RWPE2 (cell line): ENCODE measurements at regions not wholly inside any gene's neighbourhood (a gene's known extent, or its start where the extent isn't known, plus 50 kb on each side); places are given as distances from the start of the nearest gene placed in this dataset.

Experiments
- ATAC-seq: fragments of 200-7000 bp; cut with Tn5 transposase; 3 replicates; pipeline ENCODE4 v1.9.1; 2021; ENCODE audit warnings: low read depth
- DNase-seq: peaks from one replicate; pipeline ENCODE4 v3.0.0-alpha.2; 2020; ENCODE audit warnings: low spot score
- H3K27ac ChIP-seq: fragments of 450-650 bp; 2 replicates; pipeline ENCODE4 v1.5.1; 2017; ENCODE audit warnings: mild to moderate bottlenecking; ENCODE audit not compliant: poor library complexity, severe bottlenecking
- H3K27me3 ChIP-seq: fragments of 250-450 bp; sonication (Bioruptor Pico); 2 replicates; pipeline ENCODE4 v1.5.1; 2021; ENCODE audit warnings: mild to moderate bottlenecking, moderate library complexity; ENCODE audit not compliant: insufficient read depth, poor library complexity, severe bottlenecking
- H3K36me3 ChIP-seq: fragments of 250-450 bp; sonication (Bioruptor Pico); 2 replicates; pipeline ENCODE4 v1.5.1; 2020; ENCODE audit warnings: low read depth, mild to moderate bottlenecking, moderate library complexity
- H3K4me1 ChIP-seq: fragments of 250-450 bp; sonication (Bioruptor Pico); 2 replicates; pipeline ENCODE4 v1.5.1; 2021; ENCODE audit warnings: mild to moderate bottlenecking, moderate library complexity; ENCODE audit not compliant: insufficient read depth, poor library complexity, severe bottlenecking
- H3K4me3 ChIP-seq: fragments of 250-450 bp; sonication (Bioruptor Pico); 2 replicates; pipeline ENCODE4 v1.5.1; 2021; ENCODE audit warnings: mild to moderate bottlenecking, moderate library complexity; ENCODE audit not compliant: severe bottlenecking
- H3K9me3 ChIP-seq: fragments of 250-450 bp; sonication (Bioruptor Pico); 2 replicates; pipeline ENCODE4 v1.5.1; 2021; ENCODE audit warnings: mild to moderate bottlenecking, moderate library complexity; ENCODE audit not compliant: severe bottlenecking
- TF ChIP-seq, protein P1 (sequence below): fragments of 450-650 bp; IDR thresholded peaks from one replicate; pipeline ENCODE4 v1.5.1; 2017; ENCODE audit warnings: mild to moderate bottlenecking, moderate library complexity; ENCODE audit not compliant: poor library complexity, severe bottlenecking

DNA sequence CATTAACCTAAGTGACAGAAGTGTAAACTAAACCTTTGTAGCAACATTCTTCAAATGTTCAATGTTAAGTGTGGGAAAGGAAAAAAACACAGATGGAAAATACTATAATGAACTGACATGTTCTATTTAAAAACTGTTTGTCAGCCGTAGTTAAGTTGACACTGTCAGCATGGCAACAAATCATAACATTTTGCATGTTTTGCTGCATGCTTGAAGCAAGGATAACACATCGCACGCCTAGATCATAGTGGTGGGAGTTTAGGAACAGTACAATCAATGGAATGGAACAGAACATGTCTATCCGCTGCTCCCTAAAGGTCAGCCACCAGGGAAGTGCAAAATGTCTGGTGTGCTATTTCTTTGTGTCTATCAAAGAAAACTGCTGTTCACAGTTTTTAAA is 62.5 kb upstream of the ESRRG start:
- no peaks in the 10 kb centered on the region for H3K27me3 ChIP-seq
- no peaks in the 10 kb centered on the region for H3K9me3 ChIP-seq
- DNase-seq = no peak
- H3K27ac ChIP-seq = no peak overlapping the region
- H3K36me3 ChIP-seq = no peaks in the 10 kb centered on the region
- TF ChIP-seq, protein P1, sequence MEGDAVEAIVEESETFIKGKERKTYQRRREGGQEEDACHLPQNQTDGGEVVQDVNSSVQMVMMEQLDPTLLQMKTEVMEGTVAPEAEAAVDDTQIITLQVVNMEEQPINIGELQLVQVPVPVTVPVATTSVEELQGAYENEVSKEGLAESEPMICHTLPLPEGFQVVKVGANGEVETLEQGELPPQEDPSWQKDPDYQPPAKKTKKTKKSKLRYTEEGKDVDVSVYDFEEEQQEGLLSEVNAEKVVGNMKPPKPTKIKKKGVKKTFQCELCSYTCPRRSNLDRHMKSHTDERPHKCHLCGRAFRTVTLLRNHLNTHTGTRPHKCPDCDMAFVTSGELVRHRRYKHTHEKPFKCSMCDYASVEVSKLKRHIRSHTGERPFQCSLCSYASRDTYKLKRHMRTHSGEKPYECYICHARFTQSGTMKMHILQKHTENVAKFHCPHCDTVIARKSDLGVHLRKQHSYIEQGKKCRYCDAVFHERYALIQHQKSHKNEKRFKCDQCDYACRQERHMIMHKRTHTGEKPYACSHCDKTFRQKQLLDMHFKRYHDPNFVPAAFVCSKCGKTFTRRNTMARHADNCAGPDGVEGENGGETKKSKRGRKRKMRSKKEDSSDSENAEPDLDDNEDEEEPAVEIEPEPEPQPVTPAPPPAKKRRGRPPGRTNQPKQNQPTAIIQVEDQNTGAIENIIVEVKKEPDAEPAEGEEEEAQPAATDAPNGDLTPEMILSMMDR = no peak
- no peak for ATAC-seq
- no peak overlapping the region for H3K4me3 ChIP-seq
- no peaks in the 10 kb centered on the region for H3K4me1 ChIP-seq

DNA sequence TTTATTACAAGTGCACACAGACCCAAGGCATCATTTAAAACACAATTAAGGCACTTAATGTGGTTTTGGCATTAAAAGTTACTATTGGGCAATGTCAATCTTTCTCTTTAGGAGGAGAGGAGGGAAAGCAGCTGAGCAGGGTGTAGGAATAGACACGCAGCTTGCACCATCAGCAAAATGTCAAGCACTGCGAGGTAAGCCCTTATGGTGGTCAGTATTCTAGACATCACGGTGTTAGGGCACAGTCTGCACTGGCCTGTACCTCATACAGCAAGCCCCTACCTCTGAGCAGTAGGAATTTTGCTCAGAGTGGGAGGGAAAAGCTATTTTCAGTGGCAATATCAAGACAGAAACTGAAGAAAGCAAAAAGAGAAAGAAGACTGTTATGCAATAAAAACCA is 62.0 kb upstream of the ESRRG start:
- Histone ChIP-seq H3K27ac (no peak overlapping the region), H3K9me3 (no peaks in the 10 kb centered on the region), H3K4me1 (no peaks in the 10 kb centered on the region), H3K36me3 (no peaks in the 10 kb centered on the region), H3K4me3 (no peak overlapping the region), H3K27me3 (no peaks in the 10 kb centered on the region)
- TF ChIP-seq, protein P1 = no peak
- no peak for ATAC-seq
- no peak for DNase-seq

DNA sequence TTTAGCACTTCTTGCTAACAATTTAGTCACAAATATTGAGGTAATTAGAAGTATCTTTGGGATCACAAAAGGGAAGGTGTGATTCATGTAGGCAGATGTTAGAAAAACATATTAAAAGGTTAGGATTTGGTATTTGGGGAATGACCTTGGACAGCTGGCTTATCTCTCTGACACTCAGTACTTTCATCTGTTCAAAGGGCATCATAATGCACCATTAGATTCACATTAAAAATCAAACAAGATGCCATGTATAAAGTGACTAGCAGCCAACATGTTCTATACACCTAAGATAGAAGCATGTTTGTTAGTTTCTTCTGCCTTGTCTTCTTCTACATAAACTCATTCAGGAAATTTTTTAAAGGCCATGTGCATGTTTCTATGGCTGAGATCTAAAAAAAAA is 56.5 kb upstream of the ESRRG start:
- Histone ChIP-seq H3K27me3 (no peaks in the 10 kb centered on the region), H3K9me3 (no peaks in the 10 kb centered on the region), H3K27ac (no peak overlapping the region), H3K4me3 (no peak overlapping the region), H3K36me3 (no peaks in the 10 kb centered on the region), H3K4me1 (no peaks in the 10 kb centered on the region)
- DNase-seq = no peak
- no peak for ATAC-seq
- TF ChIP-seq, protein P1 = no peak

DNA sequence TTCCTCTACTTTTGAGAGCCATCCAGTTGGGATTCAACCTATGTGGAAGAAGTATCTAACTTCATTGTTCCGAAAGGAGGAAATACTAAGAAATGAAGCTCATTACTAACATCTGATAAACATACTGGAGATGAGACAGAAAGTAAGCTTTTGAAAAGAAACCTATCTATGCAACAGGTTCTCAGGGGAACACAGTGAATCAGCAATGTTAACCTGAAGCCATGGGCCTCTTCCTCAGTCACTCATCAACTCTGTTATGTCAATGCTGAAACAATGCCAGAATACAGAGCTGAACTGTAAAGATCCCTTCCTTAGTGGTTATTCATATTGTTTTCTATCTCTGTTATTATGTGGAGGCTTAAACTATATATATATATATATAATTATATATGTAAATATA is 55.5 kb upstream of the ESRRG start:
- Histone ChIP-seq H3K4me1 (no peaks in the 10 kb centered on the region), H3K4me3 (no peak overlapping the region), H3K27ac (no peak overlapping the region), H3K9me3 (no peaks in the 10 kb centered on the region), H3K36me3 (no peaks in the 10 kb centered on the region), H3K27me3 (no peaks in the 10 kb centered on the region)
- ATAC-seq = no peak
- DNase-seq = no peak
- TF ChIP-seq, protein P1 = no peak

DNA sequence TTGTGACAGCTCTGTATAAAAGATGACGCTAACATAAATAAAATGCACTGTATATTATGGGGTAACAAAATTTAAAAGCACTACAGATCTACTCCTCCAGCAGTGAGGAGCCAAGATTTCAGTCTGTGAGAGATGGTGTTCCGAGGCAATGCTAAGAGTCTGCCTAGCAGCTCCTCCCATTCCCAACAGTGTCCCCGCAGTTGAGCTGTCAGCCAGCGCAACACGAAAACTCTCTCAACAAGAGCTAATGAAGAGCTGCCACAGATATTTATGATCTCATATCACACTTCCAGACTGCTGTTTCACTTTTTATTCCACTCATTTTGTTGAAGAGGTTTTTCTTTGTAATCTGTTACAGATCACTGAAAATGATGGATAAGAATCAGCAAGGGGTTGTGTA is 53.9 kb upstream of the ESRRG start:
- no peak overlapping the region for H3K4me3 ChIP-seq
- no peaks in the 10 kb centered on the region for H3K9me3 ChIP-seq
- no peaks in the 10 kb centered on the region for H3K36me3 ChIP-seq
- no peak overlapping the region for H3K27ac ChIP-seq
- no peaks in the 10 kb centered on the region for H3K4me1 ChIP-seq
- TF ChIP-seq, protein P1 = no peak
- no peak for DNase-seq
- no peak for ATAC-seq
- no peaks in the 10 kb centered on the region for H3K27me3 ChIP-seq
